GM12873 (cell line): ENCODE measurements at regions not wholly inside any gene's neighbourhood (a gene's known extent, or its start where the extent isn't known, plus 50 kb on each side); places are given as distances from the start of the nearest gene placed in this dataset.

Source experiments
- CTCF ChIP-seq: IDR thresholded peaks from 2 replicates; pipeline ENCODE4 v1.5.1; 2012; ENCODE audit warnings: low read depth, mild to moderate bottlenecking, moderate library complexity, low read length, control low read depth; ENCODE audit not compliant: insufficient read depth; ENCODE audit errors: missing control alignments

DNA sequence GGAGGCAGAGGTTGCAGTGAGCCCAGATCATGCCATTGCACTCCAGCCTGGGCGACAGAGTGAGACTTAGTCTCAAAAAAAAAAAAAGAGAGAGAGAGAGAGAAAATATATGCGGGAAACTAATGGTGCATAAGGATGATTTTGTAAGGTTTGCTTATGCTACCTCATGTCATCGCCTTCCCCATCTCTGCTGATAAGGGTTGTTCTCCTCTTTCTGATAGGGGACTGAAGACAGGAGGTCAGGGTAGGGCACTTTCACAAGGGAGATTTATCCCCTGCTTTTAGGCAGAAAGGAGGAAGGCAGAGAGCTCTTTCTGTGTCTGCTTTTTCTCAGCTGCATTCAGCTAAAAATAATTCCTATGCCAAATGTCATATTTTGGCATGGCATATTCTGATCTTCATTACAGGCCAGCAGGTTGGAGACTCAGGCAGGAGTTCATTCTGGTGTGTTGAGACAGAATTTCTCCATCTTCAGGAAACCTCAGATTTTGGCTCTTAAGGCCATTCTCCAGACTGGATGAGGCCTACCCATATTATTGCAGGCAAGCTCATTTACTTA, 220.2 kb downstream of the AUH start:
- no peak for TF ChIP-seq CTCF

DNA sequence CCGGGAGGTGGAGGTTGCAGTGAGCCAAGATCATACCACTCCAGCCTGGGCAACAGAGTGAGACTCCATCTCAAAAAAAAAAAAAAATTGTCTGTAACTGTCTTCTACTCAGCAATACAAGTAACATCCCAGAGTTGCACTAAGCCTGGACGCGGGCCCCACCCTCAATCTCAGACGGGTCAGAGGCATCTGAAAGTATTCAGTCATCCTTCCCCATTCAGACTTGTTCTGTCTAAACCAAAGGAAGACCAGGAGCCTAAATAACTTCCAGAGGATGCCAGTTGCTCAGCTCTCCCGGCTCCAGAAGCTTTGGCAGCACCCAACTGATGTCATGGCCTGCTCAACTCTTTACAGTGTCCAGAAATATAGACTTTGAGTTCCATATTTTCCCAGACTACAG, 218.6 kb downstream of the AUH start:
- TF ChIP-seq CTCF = no peak

- no peak for TF ChIP-seq CTCF
Measured at GRCh38 chr9:91143642-91144041, 218.1 kb downstream of the AUH start.

DNA sequence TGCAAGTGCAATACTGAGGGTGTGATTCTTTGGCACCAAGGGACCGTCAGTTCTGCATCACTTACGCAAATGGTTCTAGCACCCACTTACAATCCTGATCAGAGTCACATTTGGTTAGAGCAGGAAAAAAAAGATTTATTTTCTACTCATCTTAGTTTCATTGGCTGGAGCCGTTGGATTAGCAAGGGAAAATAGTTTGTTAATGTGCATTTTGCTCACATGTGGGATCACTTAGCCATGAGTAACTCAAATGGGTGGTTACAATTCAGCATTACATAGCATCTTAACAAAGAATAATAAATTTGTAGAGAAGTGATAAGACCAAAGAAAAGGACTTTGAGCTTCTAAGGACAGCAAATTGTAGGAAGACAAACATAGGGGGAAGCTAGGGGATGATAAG, 216.9 kb downstream of the AUH start:
- TF ChIP-seq CTCF = no peak

DNA sequence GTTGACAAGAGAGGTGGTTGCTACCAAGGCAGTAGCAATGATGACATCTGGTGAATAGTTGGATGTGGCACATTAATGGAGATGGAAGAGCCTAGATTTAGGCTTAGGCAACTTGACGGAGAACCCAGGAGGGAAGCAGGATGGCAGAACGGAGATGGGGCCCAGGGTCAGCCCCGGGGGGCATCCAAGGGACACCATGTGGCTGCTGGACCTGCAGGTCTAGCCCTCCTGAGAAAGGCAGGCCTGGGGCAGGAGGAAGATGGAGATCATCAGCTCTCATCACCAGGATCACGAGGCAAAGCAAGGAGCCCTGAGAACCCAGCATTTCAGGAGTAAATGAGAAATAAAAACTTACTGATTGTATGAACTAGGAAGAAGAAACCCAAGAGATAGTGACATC, 216.2 kb downstream of the AUH start:
- no peak for TF ChIP-seq CTCF

DNA sequence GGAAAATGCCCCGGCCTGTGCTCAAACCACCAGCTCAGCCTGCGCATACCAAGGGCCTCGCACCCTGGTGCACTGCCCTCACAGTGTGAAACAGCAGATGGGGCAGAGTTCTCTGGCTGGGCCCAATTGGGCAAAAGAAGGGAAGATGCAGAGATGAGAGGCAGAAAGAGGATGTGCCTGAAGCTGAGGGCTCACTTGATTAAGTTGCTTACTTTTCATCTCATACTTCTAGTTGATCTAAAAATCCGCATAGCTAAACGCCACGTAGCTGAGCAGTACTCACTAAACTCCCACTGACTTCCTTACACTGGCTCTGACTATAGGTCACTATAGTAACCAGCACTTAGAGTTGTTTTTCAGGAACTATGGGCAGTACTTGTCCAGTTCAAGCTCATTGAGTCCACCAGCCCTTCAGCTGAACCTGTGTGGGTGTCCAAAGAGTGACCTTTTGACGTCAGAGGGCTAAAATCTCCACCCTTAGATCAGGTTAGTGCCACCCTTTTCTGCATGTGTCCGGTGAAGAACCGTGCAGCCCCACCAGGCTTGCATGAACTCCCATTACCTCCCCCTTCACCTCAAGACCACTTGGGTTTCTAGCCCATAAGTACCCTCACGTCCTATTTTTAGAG, 215.2 kb downstream of the AUH start:
- TF ChIP-seq CTCF = no peak

DNA sequence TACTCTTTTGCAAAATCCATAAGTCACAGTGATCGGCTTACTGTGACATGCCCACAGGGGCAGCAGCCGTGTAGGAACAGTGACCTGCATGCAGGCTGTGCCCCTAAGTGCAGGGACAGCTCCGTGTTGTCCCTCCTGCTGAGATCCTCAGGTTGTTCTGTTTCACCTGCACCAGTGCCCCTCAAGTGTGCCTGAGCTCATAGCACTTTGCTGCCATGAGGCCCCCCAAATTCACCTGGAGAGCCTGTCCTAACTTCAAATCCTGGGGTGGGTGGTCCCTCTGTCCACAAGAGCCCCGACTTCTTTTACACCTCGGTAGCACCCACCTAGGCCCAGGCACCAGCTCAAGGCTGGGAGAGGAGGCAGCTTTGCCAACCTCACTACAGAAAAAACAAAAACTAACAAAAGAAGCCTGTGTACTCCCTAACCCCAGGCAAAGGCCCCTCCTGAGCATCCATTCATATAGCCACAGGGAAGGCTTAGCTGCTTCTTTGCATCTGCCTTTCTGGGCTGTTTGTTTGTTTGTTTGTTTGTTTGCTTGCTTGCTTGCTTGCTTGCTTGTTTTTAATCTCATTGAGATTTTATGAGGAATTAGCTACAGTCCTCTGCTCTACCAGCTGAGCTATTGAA, 214.5 kb downstream of the AUH start:
- TF ChIP-seq CTCF = no peak
